HG02588 (cell line): ENCODE measurements at regions not wholly inside any gene's neighbourhood (a gene's known extent, or its start where the extent isn't known, plus 50 kb on each side); places are given as distances from the start of the nearest gene placed in this dataset.
"Not testable (repeated sequence)": the region's sequence is repeated elsewhere in the genome, so short reads cannot be mapped to it uniquely, and the experiment has no call there.

Experiments used
- ATAC-seq: cut with Tn5 transposase; IDR thresholded peaks from one replicate; pipeline ENCODE4 v1.9.1; 2021; ENCODE audit warnings: mild to moderate bottlenecking, moderate library complexity; ENCODE audit not compliant: unreplicated experiment

- ATAC-seq: no peak
These were observed 375.8 kb upstream of the ST8SIA4 start for GRCh38 chr5:101278917-101279316.

GRCh38 chr5:101278011-101278687, 375.1 kb upstream of the ST8SIA4 start:
- no peak for ATAC-seq

GRCh38 chr5:101271945-101272344, 368.9 kb upstream of the ST8SIA4 start:
- ATAC-seq: no peak

GRCh38 chr5:101271416-101271815, 368.3 kb upstream of the ST8SIA4 start:
- no peak for ATAC-seq

GRCh38 chr5:101260857-101261256, 357.8 kb upstream of the ST8SIA4 start:
- no peak for ATAC-seq

GRCh38 chr5:101253096-101253495, 350.0 kb upstream of the ST8SIA4 start:
- no peak for ATAC-seq

- no peak for ATAC-seq
These were observed 341.5 kb upstream of the ST8SIA4 start for GRCh38 chr5:101244621-101245020.

- ATAC-seq: no peak
These were observed 309.9 kb upstream of the ST8SIA4 start for GRCh38 chr5:101212942-101213514.

GRCh38 chr5:101206534-101206933, 303.5 kb upstream of the ST8SIA4 start:
- no peak for ATAC-seq

- not testable (repeated sequence) for ATAC-seq
These were observed 302.0 kb upstream of the ST8SIA4 start for GRCh38 chr5:101205065-101205464.

GRCh38 chr5:101180365-101180764, 277.3 kb upstream of the ST8SIA4 start:
- not testable (repeated sequence) for ATAC-seq

GRCh38 chr5:101176605-101177004, 273.5 kb upstream of the ST8SIA4 start:
- ATAC-seq: no peak

- ATAC-seq: no peak
These were observed 271.9 kb upstream of the ST8SIA4 start for GRCh38 chr5:101174981-101175380.

GRCh38 chr5:101163088-101163487, 260.0 kb upstream of the ST8SIA4 start:
- ATAC-seq: no peak

GRCh38 chr5:101160002-101160401, 256.9 kb upstream of the ST8SIA4 start:
- ATAC-seq: no peak

GRCh38 chr5:101159006-101159405, 255.9 kb upstream of the ST8SIA4 start:
- ATAC-seq: no peak

- no peak for ATAC-seq
These were observed 250.4 kb upstream of the ST8SIA4 start for GRCh38 chr5:101153526-101153925.

GRCh38 chr5:101143526-101143925, 240.4 kb upstream of the ST8SIA4 start:
- ATAC-seq: no peak

- ATAC-seq: no peak
These were observed 239.0 kb upstream of the ST8SIA4 start for GRCh38 chr5:101142102-101142501.

- no peak for ATAC-seq
These were observed 233.4 kb upstream of the ST8SIA4 start for GRCh38 chr5:101136454-101136853.

- no peak for ATAC-seq
These were observed 220.3 kb upstream of the ST8SIA4 start for GRCh38 chr5:101123363-101123762.

GRCh38 chr5:101112645-101113044, 209.6 kb upstream of the ST8SIA4 start:
- no peak for ATAC-seq

GRCh38 chr5:101103874-101104273, 200.8 kb upstream of the ST8SIA4 start:
- no peak for ATAC-seq
